Testis (tissue), 2 donors: ENCODE measurements at regions not wholly inside any gene's neighbourhood (a gene's known extent, or its start where the extent isn't known, plus 50 kb on each side); places are given as distances from the start of the nearest gene placed in this dataset.

Experiments
- POLR2A ChIP-seq: fragments of 450-650 bp; IDR thresholded peaks from one replicate; pipeline ENCODE4 v1.6.1; 2017; ENCODE audit warnings: antibody characterized with exemption, mild to moderate bottlenecking, moderate library complexity
- TF ChIP-seq, protein P1 (sequence below), 3 experiments: fragments of 450-650 bp in 2 of 3; fragments of 200-600 bp in 1 of 3; sonication (generic) in 1 of 3; IDR thresholded peaks; one replicate each; pipeline ENCODE4 v1.5.1; 2016 to 2019; ENCODE audit warnings: antibody characterized with exemption in 3 of 3, mild to moderate bottlenecking in 2 of 3, moderate library complexity in 1 of 3

GRCh38 chr1:232372841-232373440, 257.0 kb downstream of the SIPA1L2 start:
- no peak for TF ChIP-seq POLR2A
- TF ChIP-seq, protein P1, sequence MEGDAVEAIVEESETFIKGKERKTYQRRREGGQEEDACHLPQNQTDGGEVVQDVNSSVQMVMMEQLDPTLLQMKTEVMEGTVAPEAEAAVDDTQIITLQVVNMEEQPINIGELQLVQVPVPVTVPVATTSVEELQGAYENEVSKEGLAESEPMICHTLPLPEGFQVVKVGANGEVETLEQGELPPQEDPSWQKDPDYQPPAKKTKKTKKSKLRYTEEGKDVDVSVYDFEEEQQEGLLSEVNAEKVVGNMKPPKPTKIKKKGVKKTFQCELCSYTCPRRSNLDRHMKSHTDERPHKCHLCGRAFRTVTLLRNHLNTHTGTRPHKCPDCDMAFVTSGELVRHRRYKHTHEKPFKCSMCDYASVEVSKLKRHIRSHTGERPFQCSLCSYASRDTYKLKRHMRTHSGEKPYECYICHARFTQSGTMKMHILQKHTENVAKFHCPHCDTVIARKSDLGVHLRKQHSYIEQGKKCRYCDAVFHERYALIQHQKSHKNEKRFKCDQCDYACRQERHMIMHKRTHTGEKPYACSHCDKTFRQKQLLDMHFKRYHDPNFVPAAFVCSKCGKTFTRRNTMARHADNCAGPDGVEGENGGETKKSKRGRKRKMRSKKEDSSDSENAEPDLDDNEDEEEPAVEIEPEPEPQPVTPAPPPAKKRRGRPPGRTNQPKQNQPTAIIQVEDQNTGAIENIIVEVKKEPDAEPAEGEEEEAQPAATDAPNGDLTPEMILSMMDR (IDR thresholded peaks at IDR 0.05) = no peak
